DMS 273 treated with DMSO at 0.1 percent for 48 hours (cell line): ENCODE measurements at regions not wholly inside any gene's neighbourhood (a gene's known extent, or its start where the extent isn't known, plus 50 kb on each side); places are given as distances from the start of the nearest gene placed in this dataset.
"Not testable (repeated sequence)": the region's sequence is repeated elsewhere in the genome, so short reads cannot be mapped to it uniquely, and the experiment has no call there.

Source experiments
- DNase-seq: peaks from one replicate; lab custom pipeline; 2025; lab: John Stamatoyannopoulos, UW

DNA sequence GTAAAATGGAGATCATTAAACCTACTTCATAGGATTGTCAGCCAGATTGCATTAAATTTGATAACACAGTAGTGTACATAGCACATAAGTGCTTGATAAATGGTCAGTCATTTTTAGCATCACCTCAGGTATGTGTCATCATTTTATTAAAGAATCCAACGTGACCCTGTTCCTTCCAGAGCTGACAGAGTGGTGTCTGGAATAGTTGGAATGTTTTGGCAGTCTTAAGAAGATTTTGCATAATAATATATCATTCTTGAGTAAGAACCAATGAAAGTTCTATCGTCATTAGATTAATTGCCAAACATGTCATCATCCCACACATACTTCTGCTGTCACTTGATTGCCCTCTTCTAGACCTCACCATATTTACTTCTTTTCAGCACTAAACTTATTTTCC is 451.4 kb upstream of the POM121L12 start:
- no peak for DNase-seq

GRCh38 chr7:52573141-52573540 is 462.3 kb upstream of the POM121L12 start:
- DNase-seq = not testable (repeated sequence)

- no peak for DNase-seq
Observed at GRCh38 chr7:52571026-52571425, 464.4 kb upstream of the POM121L12 start.

GRCh38 chr7:52569151-52569550 is 466.3 kb upstream of the POM121L12 start:
- DNase-seq = no peak

DNA sequence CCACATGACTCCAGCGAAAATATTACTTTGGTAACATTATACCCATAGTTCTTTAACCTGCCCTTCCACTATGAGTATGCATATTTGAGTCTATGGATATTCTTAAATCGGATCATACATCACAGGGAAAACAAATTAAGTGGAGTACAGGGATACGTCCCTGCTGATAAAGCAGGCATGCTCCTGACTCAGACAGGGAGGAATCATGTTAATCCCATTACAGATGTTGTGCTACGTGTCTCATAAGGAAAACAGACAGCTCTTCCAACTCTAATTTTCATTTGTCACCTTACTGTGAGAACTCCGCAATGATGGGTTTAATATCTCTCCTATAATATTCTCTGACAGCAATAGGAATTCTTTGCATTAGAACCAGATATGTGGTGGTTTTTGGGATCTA is 469.5 kb upstream of the POM121L12 start:
- DNase-seq = no peak

DNA sequence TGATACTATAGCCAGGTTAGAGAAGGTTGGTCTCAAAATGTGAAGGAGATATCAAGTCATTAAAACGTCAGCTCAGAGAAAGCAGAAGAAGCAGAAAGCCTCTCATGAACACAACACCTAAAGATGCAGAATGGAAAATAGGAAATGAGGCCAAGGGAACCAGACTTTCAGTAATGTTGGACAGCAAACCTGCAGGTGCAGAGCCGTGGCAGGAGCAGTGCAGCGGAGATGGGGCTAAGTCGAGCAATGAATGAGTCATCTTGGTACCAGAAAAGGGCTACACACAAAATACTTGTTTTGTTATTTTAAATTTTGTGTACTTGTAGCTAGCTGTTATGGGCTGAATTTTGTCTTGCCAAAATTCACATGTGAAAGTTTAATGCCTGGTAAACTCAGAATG is 479.6 kb upstream of the POM121L12 start:
- DNase-seq = no peak

- DNase-seq = no peak
Observed at GRCh38 chr7:52547308-52547910, 488.0 kb upstream of the POM121L12 start.

DNA sequence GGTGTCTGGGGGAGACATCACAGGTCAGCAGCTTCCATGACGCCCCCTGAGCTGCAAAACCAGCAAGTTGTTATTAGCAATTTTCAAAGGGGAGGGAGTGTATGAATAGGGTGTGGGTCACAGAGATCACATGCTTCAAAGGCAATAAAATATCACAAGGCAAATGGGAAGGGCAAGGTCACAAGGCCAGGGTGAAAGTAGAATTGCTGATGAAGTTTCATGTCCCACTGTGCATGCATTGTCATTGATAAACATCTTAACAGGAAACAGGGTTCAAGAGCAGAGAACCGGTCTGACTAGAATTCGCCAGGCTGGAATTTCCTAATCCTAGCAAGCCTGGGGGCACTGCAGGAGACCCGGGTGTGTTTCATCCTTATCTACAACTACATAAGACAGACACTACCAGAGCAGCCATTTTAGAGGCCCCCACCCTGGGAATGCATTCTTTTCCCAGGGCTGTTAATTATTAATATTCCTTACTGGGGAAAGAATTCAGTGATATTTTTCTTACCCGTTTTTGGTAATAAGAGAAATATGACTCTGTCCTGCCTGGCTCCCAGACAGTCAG is 494.2 kb upstream of the POM121L12 start:
- not testable (repeated sequence) for DNase-seq

GRCh38 chr7:52540041-52540440 is 495.4 kb upstream of the POM121L12 start:
- no peak for DNase-seq

- DNase-seq = no peak
Observed at GRCh38 chr7:52539414-52539813, 496.0 kb upstream of the POM121L12 start.

- DNase-seq = no peak
Observed at GRCh38 chr7:52537051-52537450, 498.4 kb upstream of the POM121L12 start.

GRCh38 chr7:52525772-52526341 is 509.6 kb upstream of the POM121L12 start:
- no peak for DNase-seq

- no peak for DNase-seq
Observed at GRCh38 chr7:52518869-52519268, 516.6 kb upstream of the POM121L12 start.

DNA sequence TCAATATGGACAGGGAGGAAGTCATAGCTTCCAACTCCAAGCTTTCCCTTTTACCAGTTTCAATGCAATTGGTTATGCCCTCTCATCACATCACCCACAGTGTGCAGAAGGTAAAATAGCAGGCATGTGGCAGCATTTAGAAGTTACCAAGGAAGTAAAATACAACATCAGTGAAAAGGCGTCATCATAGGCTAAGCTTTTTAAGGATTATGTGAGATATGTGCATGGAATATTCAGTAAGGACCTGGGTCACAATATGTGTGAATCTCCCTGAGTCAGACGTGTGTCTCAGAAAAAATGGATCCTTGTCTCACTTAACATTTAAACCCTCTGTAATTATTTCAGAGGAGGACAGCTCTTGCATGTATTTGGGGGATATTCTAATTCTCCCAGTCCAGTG is 522.8 kb upstream of the POM121L12 start:
- DNase-seq = no peak

DNA sequence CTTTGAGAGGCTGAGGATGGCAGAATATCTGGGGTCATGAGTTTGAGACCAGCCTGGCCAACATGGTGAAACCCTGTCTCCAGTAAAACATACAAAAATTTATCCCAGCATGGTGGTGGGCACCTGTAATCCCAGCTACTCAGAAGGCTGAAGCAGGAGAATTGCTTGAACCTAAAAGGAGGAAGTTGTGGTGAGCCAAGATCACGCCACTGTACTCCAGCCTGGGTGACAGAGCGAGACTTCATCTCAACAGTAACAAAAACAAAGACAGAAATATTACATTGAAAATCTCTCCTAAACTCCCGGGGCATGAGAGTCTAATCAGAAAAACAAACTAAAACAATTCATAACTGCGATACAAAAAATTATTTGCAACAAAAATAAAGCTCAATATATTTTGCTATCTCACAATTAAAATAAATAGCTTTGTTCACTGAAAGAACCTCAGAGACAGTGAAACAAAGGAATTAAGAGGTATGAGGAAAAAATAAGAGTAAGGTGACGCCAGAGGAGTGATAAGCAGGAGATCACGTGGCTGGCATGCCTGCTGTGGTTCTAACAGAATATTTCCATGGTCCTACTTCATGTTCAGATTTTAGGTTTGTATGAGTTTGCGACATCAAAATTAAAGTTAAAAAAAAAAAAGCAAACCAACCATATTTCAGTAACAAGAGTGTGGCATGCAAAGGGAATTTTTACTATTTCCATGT is 527.7 kb upstream of the POM121L12 start:
- no peak for DNase-seq

GRCh38 chr7:52506325-52506724 is 529.1 kb upstream of the POM121L12 start:
- DNase-seq = no peak

DNA sequence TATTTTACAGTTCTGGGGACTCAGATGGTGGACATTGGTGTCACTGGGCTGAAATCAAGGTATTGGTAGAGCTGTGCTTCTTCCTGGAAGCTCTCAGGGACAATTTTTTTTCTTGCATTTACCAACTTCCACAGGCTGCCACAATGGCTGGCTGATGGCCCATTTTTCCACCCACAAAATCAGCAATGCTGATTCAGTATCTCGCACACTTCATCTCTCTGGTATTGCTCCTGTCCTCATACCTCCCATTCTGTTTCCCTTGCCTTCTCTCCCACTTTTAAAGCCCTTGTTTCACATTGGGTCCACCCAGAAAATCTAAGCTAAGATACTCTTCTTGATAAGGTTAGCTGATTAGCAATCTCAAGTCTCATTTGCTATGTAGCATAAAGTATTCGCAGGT is 530.9 kb upstream of the POM121L12 start:
- no peak for DNase-seq

DNA sequence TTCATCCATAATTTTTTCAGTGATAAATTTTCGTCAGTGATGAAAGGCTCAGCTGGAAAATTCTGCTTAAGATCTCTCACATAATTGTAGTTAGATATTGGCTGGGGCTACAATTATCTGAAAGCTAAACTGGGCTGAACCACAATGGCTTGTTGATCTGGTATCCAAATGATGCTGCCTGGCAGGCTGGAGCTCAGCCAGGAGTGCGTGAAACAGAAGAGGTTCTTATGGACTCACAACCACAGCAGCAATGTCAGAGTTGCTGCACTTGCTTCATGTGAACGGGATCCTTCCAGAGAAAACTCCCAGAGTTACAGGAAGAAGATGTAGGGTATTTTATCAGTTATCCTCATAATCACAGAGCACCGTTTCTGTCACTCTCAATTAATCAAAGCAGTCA is 533.2 kb upstream of the POM121L12 start:
- no peak for DNase-seq

DNA sequence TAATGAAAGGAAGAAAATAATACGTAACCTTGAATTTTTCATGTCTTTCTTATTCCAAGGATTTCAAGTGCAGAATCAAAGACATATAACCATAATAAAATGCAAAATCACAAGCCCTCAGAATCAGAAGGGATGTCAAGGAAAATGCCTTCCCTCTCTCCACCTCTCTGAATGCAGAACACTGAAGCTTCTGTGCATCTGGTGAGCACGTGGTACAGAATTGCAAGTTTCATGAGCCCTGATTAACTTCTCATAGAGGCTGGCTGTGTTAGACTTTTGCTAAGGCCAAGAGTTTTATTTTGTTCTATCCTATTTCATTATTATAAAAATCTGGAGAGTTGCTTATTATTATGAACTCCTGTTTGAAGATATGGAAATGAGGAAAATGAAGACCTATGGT is 533.7 kb upstream of the POM121L12 start:
- no peak for DNase-seq

DNA sequence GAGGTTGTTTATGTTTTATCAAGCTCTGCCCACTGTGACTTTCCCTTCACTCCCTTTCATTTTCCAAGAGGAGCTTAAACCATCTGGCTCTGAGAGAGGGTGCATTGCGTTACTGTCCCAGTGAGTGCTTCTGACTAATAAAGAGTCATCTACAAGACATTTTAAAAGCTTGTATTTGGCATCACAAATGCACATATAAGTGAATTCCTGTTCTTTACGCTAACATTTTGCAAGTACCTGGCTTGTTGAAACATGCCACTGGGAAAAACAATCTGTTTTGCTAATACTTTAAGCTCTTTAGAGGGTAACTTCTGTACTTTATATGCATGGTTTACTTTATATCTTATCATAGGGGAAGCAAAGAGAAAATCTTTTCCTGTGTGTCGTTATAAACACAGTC is 534.6 kb upstream of the POM121L12 start:
- DNase-seq = no peak

DNA sequence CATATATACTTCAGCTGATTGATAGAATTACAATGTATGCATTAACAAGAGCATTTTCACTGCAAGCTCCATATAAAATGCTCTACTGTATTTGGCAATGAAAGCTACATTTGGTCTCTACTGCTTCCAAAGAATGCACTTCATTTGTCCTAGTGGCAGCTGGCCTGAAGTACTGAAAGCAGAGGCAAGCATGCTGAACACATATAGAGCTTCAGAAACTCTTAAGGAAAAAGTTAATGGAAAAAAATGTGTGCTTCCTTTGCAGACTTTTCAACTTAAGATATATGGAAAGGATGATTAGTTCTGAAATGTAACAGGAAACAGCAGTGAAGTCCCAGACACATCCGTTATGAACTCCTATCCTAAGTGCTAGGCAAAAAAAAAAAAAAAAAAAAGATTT is 537.1 kb upstream of the POM121L12 start:
- no peak for DNase-seq

GRCh38 chr7:52486267-52486666 is 549.2 kb upstream of the POM121L12 start:
- DNase-seq = no peak

DNA sequence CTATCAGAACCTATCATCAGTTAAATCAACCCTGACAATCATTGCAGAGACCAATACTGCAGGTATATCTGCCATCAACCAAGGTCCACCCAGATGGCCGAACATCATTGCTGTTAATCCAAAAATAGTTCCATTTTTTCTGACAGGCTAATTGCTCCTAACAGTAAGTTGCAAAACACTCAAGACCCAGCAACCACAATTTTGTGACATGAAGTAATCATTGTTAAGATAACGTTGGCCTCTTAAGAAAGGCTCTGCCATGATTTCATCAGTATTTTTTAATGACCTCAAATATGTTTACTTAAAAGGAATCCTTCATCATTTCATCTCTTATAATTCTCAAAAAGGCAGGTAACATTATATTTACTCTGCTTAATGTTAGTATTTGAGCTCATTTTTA is 553.4 kb upstream of the POM121L12 start:
- no peak for DNase-seq
